Vagina (tissue), 2 donors: ENCODE measurements at regions not wholly inside any gene's neighbourhood (a gene's known extent, or its start where the extent isn't known, plus 50 kb on each side); places are given as distances from the start of the nearest gene placed in this dataset.

ENCODE experiments used
- CTCF ChIP-seq, 3 experiments: fragments of 450-650 bp in 2 of 3; fragments of 200-600 bp in 1 of 3; sonication (generic) in 1 of 3; IDR thresholded peaks; one replicate each; pipeline ENCODE4 v1.5.1; 2017 to 2019; ENCODE audit warnings: antibody characterized with exemption in 3 of 3, mild to moderate bottlenecking in 2 of 3, moderate library complexity in 2 of 3
- POLR2A ChIP-seq, 2 donors: fragments of 450-650 bp; IDR thresholded peaks; one replicate each; pipeline ENCODE4 v1.6.1; 2017; ENCODE audit warnings: antibody characterized with exemption in 2 of 2, mild to moderate bottlenecking in 2 of 2, moderate library complexity in 2 of 2
- POLR2AphosphoS5 ChIP-seq, 2 donors: sonication (generic); formaldehyde crosslinking; IDR thresholded peaks; one replicate each; pipeline ENCODE4 v1.9.0; 2017; ENCODE audit warnings: antibody characterized with exemption in 2 of 2, mild to moderate bottlenecking in 2 of 2, low read depth in 1 of 2; ENCODE audit not compliant: insufficient read depth in 1 of 2

- TF ChIP-seq CTCF (IDR thresholded peaks at IDR 0.05) (no peak), POLR2AphosphoS5 (IDR thresholded peaks at IDR 0.05; ENCODE audit: insufficient read depth in 1 of 2, low read depth in 1 of 2) (no peak), POLR2A (IDR thresholded peaks at IDR 0.05) (no peak)
Measured at GRCh38 chr2:43074592-43075053, 151.8 kb downstream of the ZFP36L2 start.
